ENCODE measurements at regions not wholly inside any gene's neighbourhood (a gene's known extent, or its start where the extent isn't known, plus 50 kb on each side); places are given as distances from the start of the nearest gene placed in this dataset.

GRCh38 chr11:56910785-56911184 is 77.9 kb upstream of the OR5AK2 start:
- H3K4me3 Mint-ChIP-seq: no peak overlapping the region
- no peaks in the 10 kb centered on the region for H3K4me1 ChIP-seq (ENCODE audit: insufficient read depth, low read length)
- no peaks in the 10 kb centered on the region for H3K9me3 ChIP-seq (ENCODE audit: control insufficient read depth in 1 of 2, low read length in 2 of 2)
- ChIA-PET POLR2A (ENCODE audit: partially characterized antibody) (no interaction called here), CTCF (ENCODE audit: partially characterized antibody) (no interaction called here)
- intact Hi-C loops (cut with micrococcal nuclease): no loop called here
- H3K36me3 ChIP-seq (ENCODE audit: insufficient read depth, low read length): no peaks in the 10 kb centered on the region
- peaks cover 0 to 11% (median 3%) of the 10 kb centered on the region in 8 donors for H3K9me3 Mint-ChIP-seq
- H3K27ac ChIP-seq (ENCODE audit: low read depth, low read length): no peak overlapping the region
- H3K36me3 Mint-ChIP-seq: no peaks in the 10 kb centered on the region
- no peaks in the 10 kb centered on the region for H3K4me1 Mint-ChIP-seq
- no peaks in the 10 kb centered on the region for H3K27me3 Mint-ChIP-seq
- no peak overlapping the region for H3K4me3 ChIP-seq (ENCODE audit: low read length in 2 of 2)
- H3K27me3 ChIP-seq (ENCODE audit: insufficient read depth, low read length): no peaks in the 10 kb centered on the region
- H3K27ac Mint-ChIP-seq: no peak overlapping the region
- DNase-seq: no peak

DNA sequence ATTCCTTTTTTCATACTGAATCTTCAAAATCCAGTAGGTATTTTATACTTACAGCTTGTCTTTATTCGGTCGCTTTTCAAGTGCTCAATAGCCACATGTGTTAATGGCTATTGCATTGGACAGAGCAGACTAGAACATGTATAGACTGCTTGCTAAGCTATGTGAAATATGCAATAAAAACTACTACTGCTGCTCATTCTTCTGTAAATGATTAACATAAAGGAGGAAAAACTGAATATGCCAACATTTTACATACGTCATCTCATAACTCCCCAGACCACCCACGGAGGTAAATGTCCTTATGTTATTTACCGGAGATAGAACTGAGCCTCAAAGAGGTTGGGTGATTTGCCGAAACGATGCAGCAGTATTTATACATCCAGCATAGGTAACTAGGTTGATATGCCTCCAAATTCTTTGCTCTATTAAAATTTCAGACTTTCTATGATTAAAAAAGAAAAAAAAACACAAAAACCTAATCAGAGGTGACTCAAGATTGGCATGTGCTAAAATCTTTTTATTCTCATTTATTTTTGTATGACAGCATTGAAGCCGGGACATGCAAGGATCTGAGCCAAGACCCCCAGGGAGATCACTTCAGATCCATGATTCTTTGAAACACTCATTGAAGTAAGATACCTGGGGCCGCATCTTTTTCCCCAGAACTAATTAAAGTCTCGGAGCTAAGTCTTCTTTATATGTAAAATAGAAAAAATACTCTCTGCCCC is 78.5 kb upstream of the OR5AK2 start:
- Mint-ChIP-seq H3K9me3 (peaks cover 0 to 11% (median 3%) of the 10 kb centered on the region in 8 donors), H3K27ac (no peak overlapping the region), H3K36me3 (no peaks in the 10 kb centered on the region), H3K4me1 (no peaks in the 10 kb centered on the region), H3K4me3 (no peak overlapping the region), H3K27me3 (no peaks in the 10 kb centered on the region)
- Histone ChIP-seq H3K9me3 (ENCODE audit: control insufficient read depth in 1 of 2, low read length in 2 of 2) (no peaks in the 10 kb centered on the region), H3K36me3 (ENCODE audit: insufficient read depth, low read length) (no peaks in the 10 kb centered on the region), H3K27me3 (ENCODE audit: insufficient read depth, low read length) (no peaks in the 10 kb centered on the region), H3K4me3 (ENCODE audit: low read length in 2 of 2) (no peak overlapping the region), H3K27ac (ENCODE audit: low read depth, low read length) (no peak overlapping the region), H3K4me1 (ENCODE audit: insufficient read depth, low read length) (no peaks in the 10 kb centered on the region)
- intact Hi-C loops (cut with micrococcal nuclease): no loop called here
- DNase-seq: no peak
- ChIA-PET CTCF (ENCODE audit: partially characterized antibody) (no interaction called here), POLR2A (ENCODE audit: partially characterized antibody) (no interaction called here)

DNA sequence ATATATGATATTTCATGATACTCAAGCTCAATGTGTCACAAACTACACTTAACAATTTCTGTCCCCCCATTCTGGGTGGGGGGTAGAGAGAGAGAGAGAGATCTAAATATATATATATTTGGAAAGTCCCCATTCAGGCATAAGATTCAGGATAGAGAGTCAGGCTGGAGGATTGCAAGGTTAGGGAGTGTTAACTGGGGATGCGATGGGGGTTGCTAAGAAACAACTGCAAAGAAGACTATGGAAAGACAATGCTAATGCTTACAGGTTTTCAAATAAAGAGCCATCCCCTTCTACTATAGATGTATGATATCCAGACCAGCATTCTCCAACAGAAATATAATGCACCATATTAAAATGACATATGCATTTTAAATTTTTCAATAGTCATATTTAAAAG is 79.2 kb upstream of the OR5AK2 start:
- H3K27me3 ChIP-seq (ENCODE audit: insufficient read depth, low read length): no peaks in the 10 kb centered on the region
- no peaks in the 10 kb centered on the region for H3K4me1 Mint-ChIP-seq
- POLR2A ChIA-PET (ENCODE audit: partially characterized antibody): no interaction called here
- H3K27me3 Mint-ChIP-seq: no peaks in the 10 kb centered on the region
- no peaks in the 10 kb centered on the region for H3K36me3 Mint-ChIP-seq
- no peak overlapping the region for H3K27ac Mint-ChIP-seq
- peaks cover 0 to 11% (median 3%) of the 10 kb centered on the region in 8 donors for H3K9me3 Mint-ChIP-seq
- no peaks in the 10 kb centered on the region for H3K36me3 ChIP-seq (ENCODE audit: insufficient read depth, low read length)
- no peak overlapping the region for H3K27ac ChIP-seq (ENCODE audit: low read depth, low read length)
- H3K4me1 ChIP-seq (ENCODE audit: insufficient read depth, low read length): no peaks in the 10 kb centered on the region
- no peak for DNase-seq
- CTCF ChIA-PET (ENCODE audit: partially characterized antibody): no interaction called here
- H3K4me3 Mint-ChIP-seq: no peak overlapping the region
- H3K4me3 ChIP-seq (ENCODE audit: low read length in 2 of 2): no peak overlapping the region
- intact Hi-C loops (cut with micrococcal nuclease): no loop called here
- no peaks in the 10 kb centered on the region for H3K9me3 ChIP-seq (ENCODE audit: control insufficient read depth in 1 of 2, low read length in 2 of 2)

DNA sequence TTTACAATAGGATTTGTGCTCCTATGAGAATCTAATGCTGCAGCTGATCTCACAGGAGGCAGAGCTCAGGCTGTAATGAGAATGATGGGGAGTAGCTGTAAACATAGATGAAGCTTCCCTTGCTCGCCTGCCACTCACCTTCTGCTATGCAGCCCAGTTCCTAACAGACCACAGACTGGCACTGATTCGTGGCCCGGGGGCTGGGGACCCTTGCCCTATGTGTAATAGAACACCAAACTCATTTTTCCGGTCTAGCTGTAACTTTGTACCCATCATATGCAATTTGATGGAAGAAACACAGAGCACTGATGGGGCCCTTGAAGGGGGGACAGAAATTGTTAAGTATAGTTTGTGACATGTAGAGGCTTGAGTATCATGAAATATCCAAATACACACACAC is 79.6 kb upstream of the OR5AK2 start:
- Mint-ChIP-seq H3K27ac (no peak overlapping the region), H3K4me1 (no peaks in the 10 kb centered on the region), H3K4me3 (no peak overlapping the region), H3K36me3 (no peaks in the 10 kb centered on the region), H3K9me3 (peaks cover 0 to 9% (median 3%) of the 10 kb centered on the region in 8 donors), H3K27me3 (no peaks in the 10 kb centered on the region)
- no peaks in the 10 kb centered on the region for H3K9me3 ChIP-seq (ENCODE audit: control insufficient read depth in 1 of 2, low read length in 2 of 2)
- H3K27me3 ChIP-seq (ENCODE audit: insufficient read depth, low read length): no peaks in the 10 kb centered on the region
- H3K27ac ChIP-seq (ENCODE audit: low read depth, low read length): no peak overlapping the region
- intact Hi-C loops (cut with micrococcal nuclease): no loop called here
- H3K4me3 ChIP-seq (ENCODE audit: low read length in 2 of 2): no peak overlapping the region
- no peak for DNase-seq
- H3K36me3 ChIP-seq (ENCODE audit: insufficient read depth, low read length): no peaks in the 10 kb centered on the region
- CTCF ChIA-PET (ENCODE audit: partially characterized antibody): no interaction called here
- POLR2A ChIA-PET (ENCODE audit: partially characterized antibody): no interaction called here
- H3K4me1 ChIP-seq (ENCODE audit: insufficient read depth, low read length): no peaks in the 10 kb centered on the region

DNA sequence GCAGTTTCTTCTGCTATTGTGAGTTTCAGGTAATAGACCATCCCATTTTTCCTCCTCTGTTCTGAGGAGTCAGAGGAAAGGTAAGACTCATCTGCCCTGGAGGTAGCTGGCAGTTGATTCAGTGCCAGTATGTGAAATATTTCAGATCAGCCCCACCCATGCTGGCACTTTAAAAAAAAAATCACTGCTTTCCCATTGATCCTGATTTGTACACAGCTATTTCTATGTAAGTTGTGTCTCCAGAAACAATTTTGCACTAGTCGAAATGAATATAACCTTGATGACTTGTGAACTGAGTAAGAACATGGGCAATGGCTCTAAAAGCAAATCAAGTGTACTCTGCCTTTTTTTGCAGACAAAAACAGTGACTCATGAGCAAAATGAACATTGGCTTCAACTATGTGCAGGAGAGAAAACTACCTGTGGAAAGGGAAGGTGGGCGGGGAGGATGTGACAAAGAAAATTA is 82.0 kb upstream of the OR5AK2 start:
- H3K27ac ChIP-seq (ENCODE audit: low read depth, low read length): no peak overlapping the region
- CTCF ChIA-PET (ENCODE audit: partially characterized antibody): no interaction called here
- no peak overlapping the region for H3K4me3 Mint-ChIP-seq
- H3K9me3 Mint-ChIP-seq: peaks cover 0 to 9% (median 4%) of the 10 kb centered on the region in 8 donors
- DNase-seq: no peak
- no peaks in the 10 kb centered on the region for H3K4me1 ChIP-seq (ENCODE audit: insufficient read depth, low read length)
- H3K27me3 ChIP-seq (ENCODE audit: insufficient read depth, low read length): no peaks in the 10 kb centered on the region
- no peaks in the 10 kb centered on the region for H3K27me3 Mint-ChIP-seq
- H3K27ac Mint-ChIP-seq: no peak overlapping the region
- no peak overlapping the region for H3K4me3 ChIP-seq (ENCODE audit: low read length in 2 of 2)
- no peaks in the 10 kb centered on the region for H3K36me3 ChIP-seq (ENCODE audit: insufficient read depth, low read length)
- intact Hi-C loops (cut with micrococcal nuclease): no loop called here
- no peaks in the 10 kb centered on the region for H3K4me1 Mint-ChIP-seq
- H3K36me3 Mint-ChIP-seq: no peaks in the 10 kb centered on the region
- H3K9me3 ChIP-seq (ENCODE audit: control insufficient read depth in 1 of 2, low read length in 2 of 2): no peaks in the 10 kb centered on the region
- POLR2A ChIA-PET (ENCODE audit: partially characterized antibody): no interaction called here

- Mint-ChIP-seq H3K4me3 (no peak overlapping the region), H3K9me3 (peaks cover 0 to 4% (median 1%) of the 10 kb centered on the region in 8 donors), H3K27ac (no peak overlapping the region), H3K4me1 (no peaks in the 10 kb centered on the region), H3K27me3 (no peaks in the 10 kb centered on the region), H3K36me3 (no peaks in the 10 kb centered on the region)
- H3K27ac ChIP-seq (ENCODE audit: low read depth, low read length): no peak overlapping the region
- no peaks in the 10 kb centered on the region for H3K27me3 ChIP-seq (ENCODE audit: insufficient read depth, low read length)
- CTCF ChIA-PET (ENCODE audit: partially characterized antibody): no interaction called here
- no peaks in the 10 kb centered on the region for H3K36me3 ChIP-seq (ENCODE audit: insufficient read depth, low read length)
- intact Hi-C loops (cut with micrococcal nuclease): no loop called here
- DNase-seq: no peak
- no peak overlapping the region for H3K4me3 ChIP-seq (ENCODE audit: low read length in 2 of 2)
- no peaks in the 10 kb centered on the region for H3K9me3 ChIP-seq (ENCODE audit: control insufficient read depth in 1 of 2, low read length in 2 of 2)
- POLR2A ChIA-PET (ENCODE audit: partially characterized antibody): no interaction called here
- no peaks in the 10 kb centered on the region for H3K4me1 ChIP-seq (ENCODE audit: insufficient read depth, low read length)
Observed at GRCh38 chr11:56905936-56906335, 82.8 kb upstream of the OR5AK2 start.

GRCh38 chr11:56905442-56905841 is 83.3 kb upstream of the OR5AK2 start:
- Mint-ChIP-seq H3K36me3 (no peaks in the 10 kb centered on the region), H3K4me3 (no peak overlapping the region)
- POLR2A ChIA-PET (ENCODE audit: partially characterized antibody): no interaction called here

GRCh38 chr11:56898856-56899255 is 89.9 kb upstream of the OR5AK2 start:
- no peaks in the 10 kb centered on the region for H3K36me3 ChIP-seq (ENCODE audit: insufficient read depth, low read length)
- H3K36me3 Mint-ChIP-seq: no peaks in the 10 kb centered on the region
- POLR2A ChIA-PET (ENCODE audit: partially characterized antibody): no interaction called here
- no peaks in the 10 kb centered on the region for H3K4me1 ChIP-seq (ENCODE audit: insufficient read depth, low read length)
- CTCF ChIA-PET (ENCODE audit: partially characterized antibody): no interaction called here
- intact Hi-C loops (cut with micrococcal nuclease): no loop called here
- H3K4me3 Mint-ChIP-seq: no peak overlapping the region
- H3K9me3 ChIP-seq (ENCODE audit: control insufficient read depth in 1 of 2, low read length in 2 of 2): no peaks in the 10 kb centered on the region
- H3K9me3 Mint-ChIP-seq: peaks cover 0 to 2% (median 0%) of the 10 kb centered on the region in 8 donors
- H3K27ac Mint-ChIP-seq: no peak overlapping the region
- DNase-seq: no peak
- no peak overlapping the region for H3K27ac ChIP-seq (ENCODE audit: low read depth, low read length)
- no peaks in the 10 kb centered on the region for H3K27me3 ChIP-seq (ENCODE audit: insufficient read depth, low read length)
- no peak overlapping the region for H3K4me3 ChIP-seq (ENCODE audit: low read length in 2 of 2)
- H3K27me3 Mint-ChIP-seq: no peaks in the 10 kb centered on the region
- no peaks in the 10 kb centered on the region for H3K4me1 Mint-ChIP-seq

More at GRCh38 chr11:56905442-56905841, 83.3 kb upstream of the OR5AK2 start:
- H3K4me3 ChIP-seq (ENCODE audit: low read length in 2 of 2): no peak overlapping the region
- no peaks in the 10 kb centered on the region for H3K27me3 ChIP-seq (ENCODE audit: insufficient read depth, low read length)
- H3K27ac ChIP-seq (ENCODE audit: low read depth, low read length): no peak overlapping the region
- Mint-ChIP-seq H3K4me1 (no peaks in the 10 kb centered on the region), H3K27me3 (no peaks in the 10 kb centered on the region), H3K9me3 (peaks cover 0 to 4% (median 0%) of the 10 kb centered on the region in 8 donors), H3K27ac (no peak overlapping the region)
- no peaks in the 10 kb centered on the region for H3K36me3 ChIP-seq (ENCODE audit: insufficient read depth, low read length)
- CTCF ChIA-PET (ENCODE audit: partially characterized antibody): no interaction called here
- intact Hi-C loops (cut with micrococcal nuclease): no loop called here
- H3K9me3 ChIP-seq (ENCODE audit: control insufficient read depth in 1 of 2, low read length in 2 of 2): no peaks in the 10 kb centered on the region
- no peaks in the 10 kb centered on the region for H3K4me1 ChIP-seq (ENCODE audit: insufficient read depth, low read length)
- no peak for DNase-seq

All from CD4-positive, alpha-beta memory T cell (primary cell).